HG03565 (cell line): ENCODE measurements at regions not wholly inside any gene's neighbourhood (a gene's known extent, or its start where the extent isn't known, plus 50 kb on each side); places are given as distances from the start of the nearest gene placed in this dataset.

Source experiments
- ATAC-seq: cut with Tn5 transposase; IDR thresholded peaks from one replicate; pipeline ENCODE4 v1.9.1; 2021; ENCODE audit warnings: mild to moderate bottlenecking, moderate library complexity; ENCODE audit not compliant: unreplicated experiment

GRCh38 chr14:96979611-96980074 is 182.5 kb downstream of the VRK1 start:
- no peak for ATAC-seq

GRCh38 chr14:96980835-96981234 is 183.7 kb downstream of the VRK1 start:
- no peak for ATAC-seq

- no peak for ATAC-seq
Observed at GRCh38 chr14:96986256-96987085, 189.3 kb downstream of the VRK1 start.

- ATAC-seq, result no peak
Observed at GRCh38 chr14:96987086-96987474, 189.9 kb downstream of the VRK1 start.

- ATAC-seq, result no peak
Observed at GRCh38 chr14:96987771-96988170, 190.6 kb downstream of the VRK1 start.

- ATAC-seq, result no peak
Observed at GRCh38 chr14:96989306-96989705, 192.1 kb downstream of the VRK1 start.

- ATAC-seq, result no peak
Observed at GRCh38 chr14:96991226-96991625, 194.0 kb downstream of the VRK1 start.

GRCh38 chr14:96994999-96995398 is 197.8 kb downstream of the VRK1 start:
- no peak for ATAC-seq

- ATAC-seq, result no peak
Observed at GRCh38 chr14:96997269-96997668, 200.1 kb downstream of the VRK1 start.

- ATAC-seq, result no peak
Observed at GRCh38 chr14:96997996-96998395, 200.8 kb downstream of the VRK1 start.

- no peak for ATAC-seq
Observed at GRCh38 chr14:96999654-97000155, 202.5 kb downstream of the VRK1 start.

- ATAC-seq, result no peak
Observed at GRCh38 chr14:97002454-97002853, 205.3 kb downstream of the VRK1 start.

GRCh38 chr14:97005934-97006333 is 208.8 kb downstream of the VRK1 start:
- no peak for ATAC-seq

- no peak for ATAC-seq
Observed at GRCh38 chr14:97010491-97011160, 213.4 kb downstream of the VRK1 start.

- no peak for ATAC-seq
Observed at GRCh38 chr14:97013878-97014277, 216.7 kb downstream of the VRK1 start.

GRCh38 chr14:97021001-97021400 is 223.8 kb downstream of the VRK1 start:
- ATAC-seq, result no peak

- ATAC-seq, result no peak
Observed at GRCh38 chr14:97021571-97022168, 224.5 kb downstream of the VRK1 start.

GRCh38 chr14:97022741-97023140 is 225.6 kb downstream of the VRK1 start:
- no peak for ATAC-seq

GRCh38 chr14:97023871-97024270 is 226.7 kb downstream of the VRK1 start:
- no peak for ATAC-seq

- ATAC-seq, result no peak
Observed at GRCh38 chr14:97024300-97024699, 227.1 kb downstream of the VRK1 start.

GRCh38 chr14:97025722-97026121 is 228.5 kb downstream of the VRK1 start:
- ATAC-seq, result no peak
